GM21619 (cell line): ENCODE measurements at regions not wholly inside any gene's neighbourhood (a gene's known extent, or its start where the extent isn't known, plus 50 kb on each side); places are given as distances from the start of the nearest gene placed in this dataset.

Experiments
- ATAC-seq: cut with Tn5 transposase; IDR thresholded peaks from one replicate; pipeline ENCODE4 v1.9.1; 2021; ENCODE audit not compliant: unreplicated experiment

GRCh38 chr9:115209601-115210306 is 91.8 kb upstream of the TNC start:
- ATAC-seq, result peak; percentile 53

DNA sequence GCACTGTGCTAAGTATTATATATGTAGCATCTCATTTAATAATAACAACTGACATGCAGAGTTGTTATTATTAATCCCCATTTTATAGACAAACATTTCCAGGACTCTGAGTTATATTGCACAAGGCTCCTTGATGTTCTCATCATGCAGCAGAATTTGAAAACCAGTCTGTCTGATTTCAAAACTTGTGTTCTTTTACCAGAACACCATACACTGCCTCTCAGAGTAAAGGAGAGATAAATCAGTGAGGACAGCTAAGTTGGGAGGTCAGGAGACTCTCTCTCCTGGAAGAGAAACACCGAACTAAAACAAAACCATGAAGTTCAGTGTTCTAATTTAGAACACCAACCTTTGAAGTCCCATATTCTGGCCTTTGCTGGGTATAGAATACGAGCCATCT is 92.7 kb upstream of the TNC start:
- ATAC-seq, result no peak

GRCh38 chr9:115211413-115212124 is 93.6 kb upstream of the TNC start:
- peak; percentile 60 for ATAC-seq

DNA sequence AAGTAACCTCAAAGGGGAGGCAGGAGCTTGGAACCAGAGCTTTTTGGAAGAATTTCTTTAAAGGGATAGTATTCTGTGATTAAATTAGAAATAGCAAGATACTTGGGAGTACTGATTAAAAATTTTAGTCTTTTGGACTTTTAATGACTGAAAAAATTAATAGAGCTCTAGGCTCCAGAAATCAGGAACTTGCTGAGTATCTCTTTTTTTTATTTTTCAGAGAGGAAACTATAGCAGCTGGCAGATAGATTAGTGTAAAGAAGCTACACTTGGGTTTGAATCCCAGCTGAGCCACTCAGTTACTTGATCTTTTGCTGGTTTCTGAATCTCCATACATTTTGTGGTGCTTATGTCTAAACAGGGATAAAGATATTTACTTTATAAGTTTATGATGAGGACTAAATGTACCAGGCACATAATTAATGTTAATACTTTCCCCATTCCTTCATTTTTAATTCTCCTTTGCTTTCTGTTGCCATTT is 94.2 kb upstream of the TNC start:
- no peak for ATAC-seq

DNA sequence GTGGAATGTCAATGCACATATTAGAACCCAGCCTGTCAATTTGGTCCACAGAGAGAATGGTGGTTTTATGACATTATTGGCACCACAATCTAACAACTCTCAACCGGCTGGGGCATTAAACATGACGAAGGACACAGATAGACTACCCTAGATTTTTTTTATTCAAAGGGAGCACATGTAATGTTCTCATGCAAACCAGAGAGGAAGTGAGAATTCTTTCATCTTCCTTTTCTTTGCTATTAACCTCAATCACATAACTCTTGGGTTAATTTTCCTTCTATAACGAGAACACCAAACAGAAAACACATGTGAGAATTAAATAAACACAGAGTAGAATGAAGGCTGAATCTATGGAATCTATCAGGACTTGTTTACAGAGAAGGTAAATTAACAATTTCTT is 94.9 kb upstream of the TNC start:
- no peak for ATAC-seq

DNA sequence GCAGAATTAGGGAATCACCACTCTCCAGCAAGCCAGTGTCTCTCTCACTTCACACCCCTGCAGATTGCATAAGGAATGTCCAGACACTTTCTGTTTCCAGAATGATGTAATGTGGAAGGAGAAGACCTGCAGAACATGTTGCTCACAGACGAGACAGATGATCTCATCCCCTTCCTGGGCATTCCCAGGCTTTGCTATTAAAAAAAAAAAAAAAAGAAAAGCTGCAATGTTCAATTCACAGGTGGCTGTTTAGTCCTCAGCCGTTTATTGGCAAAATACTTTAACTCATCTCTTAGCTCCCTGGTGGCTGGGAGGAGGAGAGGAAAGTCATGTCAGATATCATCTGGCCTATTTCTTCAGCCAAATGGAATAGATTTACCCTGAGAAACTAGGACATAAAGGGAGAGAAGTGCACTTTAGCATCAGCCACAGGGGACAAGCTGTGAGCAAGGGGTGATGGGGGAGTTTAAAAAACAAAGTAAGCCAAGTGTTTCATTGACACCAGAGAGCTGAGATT is 95.9 kb upstream of the TNC start:
- ATAC-seq, result no peak

DNA sequence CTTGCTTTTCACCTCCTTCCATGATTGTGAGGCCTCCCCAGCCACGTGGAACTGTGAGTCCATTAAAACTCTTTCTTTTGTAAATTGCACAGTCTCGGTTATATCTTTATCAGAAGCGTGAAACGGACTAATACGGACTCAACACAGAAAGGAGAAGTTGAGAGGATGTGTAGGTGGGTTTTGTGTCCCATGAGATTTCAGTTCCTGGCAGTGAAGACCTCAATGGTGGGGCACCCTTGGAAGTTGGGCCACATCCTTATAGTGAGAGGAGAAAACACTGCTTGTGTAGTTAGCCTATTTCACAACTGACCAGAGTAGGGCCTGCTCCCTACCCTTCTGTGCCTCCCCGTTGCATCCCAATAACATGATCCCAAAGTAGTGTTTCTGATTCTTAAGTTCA is 98.9 kb upstream of the TNC start:
- no peak for ATAC-seq

- ATAC-seq, result no peak
These were observed 102.5 kb upstream of the TNC start for GRCh38 chr9:115220319-115221005.

DNA sequence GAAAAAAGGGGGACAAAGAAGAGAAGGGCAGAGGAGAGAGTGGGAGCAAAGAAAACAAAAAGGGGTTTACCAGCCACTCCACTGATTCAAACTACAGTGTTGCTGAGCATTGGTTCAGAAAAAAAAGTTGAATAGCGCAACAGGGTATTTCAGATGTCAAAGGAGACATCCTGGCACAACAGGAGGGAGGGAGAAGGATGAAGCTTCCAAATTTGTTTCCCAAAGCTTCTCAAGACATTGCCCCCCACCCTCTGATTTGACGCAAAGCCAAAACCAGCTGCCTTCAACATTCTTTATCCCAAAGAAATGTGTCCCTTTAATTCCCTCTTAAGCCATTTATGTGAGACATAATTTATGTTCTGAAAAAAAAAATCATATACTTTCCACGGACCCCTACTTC is 105.5 kb upstream of the TNC start:
- no peak for ATAC-seq

- no peak for ATAC-seq
These were observed 107.6 kb upstream of the TNC start for GRCh38 chr9:115225459-115226116.

DNA sequence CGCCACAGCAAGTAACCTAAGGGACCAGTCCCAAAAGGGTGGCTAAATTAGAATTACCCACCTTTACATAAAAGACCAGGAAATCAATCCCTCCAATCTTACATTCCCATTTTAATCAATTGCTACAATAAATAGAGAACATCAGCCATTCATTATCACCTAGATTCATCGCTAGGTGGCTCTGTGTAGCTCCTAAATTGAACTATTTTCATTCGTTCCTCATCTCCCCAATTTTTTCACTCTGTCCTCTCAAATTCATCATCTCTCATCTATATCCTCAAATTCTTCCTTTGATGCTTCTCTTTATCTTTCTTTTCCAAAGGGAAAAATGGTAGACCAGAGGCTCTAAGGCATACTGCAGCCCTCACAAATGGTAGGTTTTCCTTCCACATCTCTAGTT is 108.2 kb upstream of the TNC start:
- no peak for ATAC-seq

GRCh38 chr9:115229496-115229895 is 111.5 kb upstream of the TNC start:
- ATAC-seq, result no peak

- no peak for ATAC-seq
These were observed 113.1 kb upstream of the TNC start for GRCh38 chr9:115230924-115231515.

GRCh38 chr9:115232181-115232774 is 114.3 kb upstream of the TNC start:
- ATAC-seq, result no peak

DNA sequence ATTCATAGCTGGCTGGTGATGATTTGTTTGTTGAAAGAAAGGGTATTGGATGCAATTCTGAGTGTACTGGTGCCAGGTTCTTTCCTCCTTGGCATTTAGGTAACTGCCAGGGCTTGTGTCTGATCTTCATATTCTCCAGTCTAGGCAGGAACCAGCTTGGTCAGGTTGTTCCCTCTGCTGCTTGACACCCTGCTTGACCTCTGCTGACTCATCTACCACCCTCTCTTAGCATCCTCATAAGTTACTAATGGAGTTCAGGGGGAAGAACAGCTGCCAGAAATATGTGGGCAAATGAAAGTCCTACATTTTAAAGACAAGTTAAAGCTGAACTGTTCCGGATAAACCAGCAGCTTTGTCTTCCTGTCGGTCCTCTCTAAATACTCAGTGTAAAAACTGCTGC is 116.1 kb upstream of the TNC start:
- ATAC-seq, result peak; percentile 90

GRCh38 chr9:115235221-115235620 is 117.3 kb upstream of the TNC start:
- no peak for ATAC-seq

DNA sequence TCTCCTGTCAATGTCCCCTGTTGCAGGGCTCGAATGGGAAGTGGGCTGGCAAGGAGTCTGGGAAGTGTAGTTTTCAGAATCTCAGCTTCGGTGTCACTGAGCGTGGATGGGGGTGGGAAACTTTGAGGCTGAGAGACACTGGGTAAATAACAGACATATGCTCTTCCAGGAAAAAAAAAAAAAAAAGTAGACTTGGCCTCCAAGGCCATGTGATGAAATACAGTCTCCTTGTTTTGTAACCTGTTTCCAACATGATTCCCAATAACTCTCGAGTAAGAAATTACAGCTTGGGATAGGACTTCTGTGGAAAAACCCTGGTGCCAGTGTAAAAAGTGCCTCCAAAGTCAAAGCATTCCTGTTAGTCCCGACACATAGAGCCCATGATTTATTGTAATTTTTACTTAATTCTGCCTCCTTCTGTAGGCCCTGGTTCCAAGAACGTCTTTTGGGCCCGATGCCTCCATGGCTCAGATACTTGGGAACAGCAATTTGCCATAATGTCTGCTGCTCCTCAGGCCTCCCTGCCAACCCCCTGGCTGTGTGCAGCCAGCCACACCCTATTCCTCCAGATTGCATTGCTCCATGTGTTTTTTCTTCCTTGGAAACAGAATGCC is 119.5 kb upstream of the TNC start:
- ATAC-seq, result no peak

DNA sequence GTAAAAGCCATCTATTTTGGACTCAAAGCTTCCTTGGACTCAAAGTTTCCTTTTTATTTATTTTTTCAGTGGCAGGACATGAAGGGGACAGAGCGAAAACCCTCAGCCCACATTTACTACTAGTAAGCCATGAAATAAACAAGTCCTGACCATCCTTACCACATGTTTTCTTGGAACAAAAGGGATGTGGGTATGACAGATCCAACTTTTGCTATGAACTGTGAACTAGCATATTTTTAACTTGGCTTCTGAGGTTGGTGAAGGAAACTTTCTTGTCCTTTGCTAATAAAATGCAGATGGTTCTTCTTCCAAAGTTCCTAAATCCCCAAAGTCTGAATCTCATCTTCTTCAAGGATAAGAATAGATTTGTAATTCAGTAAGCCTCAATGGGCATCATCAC is 122.7 kb upstream of the TNC start:
- ATAC-seq, result no peak

GRCh38 chr9:115241641-115242040 is 123.7 kb upstream of the TNC start:
- no peak for ATAC-seq

GRCh38 chr9:115249488-115249887 is 131.5 kb upstream of the TNC start:
- no peak for ATAC-seq
